Kidney (tissue), 13 donors: ENCODE measurements at regions not wholly inside any gene's neighbourhood (a gene's known extent, or its start where the extent isn't known, plus 50 kb on each side); places are given as distances from the start of the nearest gene placed in this dataset.

Experiments used
- DNase-seq, 5 donors: peaks; one replicate each; pipeline ENCODE4 v3.0.0-alpha.2; 2013 to 2020
- FAIRE-seq: peaks from 2 replicates; lab custom pipeline; 2012; peaks lifted over from hg19 to GRCh38; lab: Jason Lieb, UNC
- H3K27ac ChIP-seq, 2 donors: one replicate each; pipeline ENCODE4 v1.7.0; 2013; ENCODE audit warnings: low read depth in 2 of 2, low read length in 2 of 2, inconsistent platforms in 1 of 2
- H3K27me3 ChIP-seq: one replicate; pipeline ENCODE4 v1.7.1; 2013; ENCODE audit warnings: low read length, inconsistent platforms; ENCODE audit not compliant: control insufficient read depth, insufficient read depth
- H3K36me3 ChIP-seq, 3 donors: one replicate each; pipeline versions ENCODE4 v1.7.0 to v1.7.1; 2013; ENCODE audit warnings: low read length in 3 of 3, control low read depth in 1 of 3, inconsistent platforms in 1 of 3; ENCODE audit not compliant: insufficient read depth in 3 of 3, control insufficient read depth in 2 of 3
- H3K4me1 ChIP-seq, 3 donors: one replicate each; pipeline versions ENCODE4 v1.7.0 to v1.7.1; 2013; ENCODE audit warnings: low read length in 3 of 3, inconsistent platforms in 1 of 3, low read depth in 1 of 3; ENCODE audit not compliant: control insufficient read depth in 2 of 3, insufficient read depth in 2 of 3
- H3K4me3 ChIP-seq, 3 donors: one replicate each; pipeline versions ENCODE4 v1.7.0 to v1.8.1; 2013; ENCODE audit warnings: low read length in 3 of 3, control low read depth in 1 of 3, inconsistent platforms in 1 of 3
- H3K9ac ChIP-seq, 3 donors: one replicate each; pipeline versions ENCODE4 v1.7.0 to v1.7.1; 2013; ENCODE audit warnings: low read length in 3 of 3, control low read depth in 1 of 3, inconsistent platforms in 1 of 3
- H3K9me3 ChIP-seq, 3 donors: one replicate each; pipeline versions ENCODE4 v1.7.0 to v1.7.1; 2013; ENCODE audit warnings: low read length in 3 of 3, control low read depth in 1 of 3, inconsistent platforms in 1 of 3; ENCODE audit not compliant: control insufficient read depth in 2 of 3, insufficient read depth in 1 of 3
- CTCF ChIP-seq: IDR thresholded peaks from 3 replicates; pipeline ENCODE4 v1.5.1; 2012; ENCODE audit warnings: mild to moderate bottlenecking, moderate library complexity, borderline replicate concordance; ENCODE audit not compliant: insufficient read depth; ENCODE audit errors: extremely low read depth
- intact Hi-C: fragments of 100-400 bp; cut with DNase I; formaldehyde crosslinking; loops from one replicate; pipeline ENCODE4 v1.11.1; 2022
- donor health status: control.
- donor health status: control.
- donor health status: control.
- donor health status: control.
- donor health status: control.
- donor health status: DM: yes; HTN: yes; CAD: no.
- donor health status: Normal renal cell carcinoma (clear cell type).

- Histone ChIP-seq H3K9me3 (no peaks in the 10 kb centered on the region), H3K27me3 (no peaks in the 10 kb centered on the region), H3K4me3 (no peak overlapping the region), H3K9ac (no peak overlapping the region), H3K4me1 (peaks cover 0 to 8% (median 3%) of the 10 kb centered on the region in 3 donors), H3K27ac (no peak overlapping the region), H3K36me3 (peaks cover 0 to 7% (median 0%) of the 10 kb centered on the region in 3 donors)
- intact Hi-C loops: no loop called here
- FAIRE-seq: no peak
- no peak for TF ChIP-seq CTCF
- DNase-seq: no peak
Measured at GRCh38 chr22:25370322-25370721, 150.9 kb downstream of the CRYBB2 start.

- TF ChIP-seq CTCF: no peak
- no peak overlapping the region for H3K9ac ChIP-seq
- H3K4me3 ChIP-seq: no peak overlapping the region
- H3K9me3 ChIP-seq: no peaks in the 10 kb centered on the region
- peaks cover 0 to 7% (median 5%) of the 10 kb centered on the region in 3 donors for H3K36me3 ChIP-seq
- peaks cover 0 to 3% (median 0%) of the 10 kb centered on the region in 3 donors for H3K4me1 ChIP-seq
- intact Hi-C loops: no loop called here
- FAIRE-seq (no peak), DNase-seq (no peak)
- H3K27ac ChIP-seq: no peak overlapping the region
- no peaks in the 10 kb centered on the region for H3K27me3 ChIP-seq
Measured at GRCh38 chr22:25372000-25372595, 152.7 kb downstream of the CRYBB2 start.

DNA sequence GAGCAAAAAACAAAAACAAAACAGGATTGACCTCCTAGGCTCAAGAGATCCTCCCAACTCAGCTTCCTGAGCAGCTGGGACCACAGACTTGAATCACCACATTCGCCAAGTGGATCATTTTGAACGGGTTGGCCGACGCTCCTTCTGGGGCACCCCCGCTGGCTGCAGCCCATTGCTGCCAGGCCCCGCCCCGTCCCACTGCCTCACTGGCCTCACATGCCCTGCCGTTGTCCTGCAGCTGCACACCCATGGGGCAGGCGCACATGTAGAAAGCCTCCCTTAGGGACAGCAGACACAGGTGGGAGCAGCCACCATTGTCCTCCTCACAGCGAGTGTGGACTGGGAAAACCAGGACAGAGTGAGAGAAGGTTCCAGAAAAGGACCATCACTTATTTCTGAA lies 154.5 kb downstream of the CRYBB2 start:
- FAIRE-seq (no peak), DNase-seq (no peak)
- peaks cover 0 to 3% (median 0%) of the 10 kb centered on the region in 3 donors for H3K4me1 ChIP-seq
- no peak overlapping the region for H3K4me3 ChIP-seq
- no peaks in the 10 kb centered on the region for H3K27me3 ChIP-seq
- H3K27ac ChIP-seq: no peak overlapping the region
- H3K9me3 ChIP-seq: no peaks in the 10 kb centered on the region
- H3K36me3 ChIP-seq: peaks cover 0 to 12% (median 10%) of the 10 kb centered on the region in 3 donors
- no peak for TF ChIP-seq CTCF
- H3K9ac ChIP-seq: no peak overlapping the region
- intact Hi-C loops: no loop called here

- peaks cover 0 to 3% (median 0%) of the 10 kb centered on the region in 3 donors for H3K4me1 ChIP-seq
- intact Hi-C loops: no loop called here
- peaks cover 0 to 12% (median 10%) of the 10 kb centered on the region in 3 donors for H3K36me3 ChIP-seq
- no peak overlapping the region for H3K4me3 ChIP-seq
- H3K9ac ChIP-seq: no peak overlapping the region
- DNase-seq: no peak
- no peaks in the 10 kb centered on the region for H3K9me3 ChIP-seq
- H3K27me3 ChIP-seq: no peaks in the 10 kb centered on the region
- no peak for FAIRE-seq
- TF ChIP-seq CTCF: no peak
- H3K27ac ChIP-seq: no peak overlapping the region
Measured at GRCh38 chr22:25374869-25375268, 155.4 kb downstream of the CRYBB2 start.
